GM12878 (cell line): ENCODE measurements at regions not wholly inside any gene's neighbourhood (a gene's known extent, or its start where the extent isn't known, plus 50 kb on each side); places are given as distances from the start of the nearest gene placed in this dataset.
A peak's percentile ranks its signal among the peaks of the same experiment; 100 is the strongest.

Experiments used
- BCLAF1 ChIP-seq: fragments of 450-650 bp; IDR thresholded peaks from 2 replicates; pipeline ENCODE4 v1.6.1; 2017; ENCODE audit warnings: antibody characterized with exemption, mild to moderate bottlenecking, moderate library complexity
- CUX1 ChIP-seq: IDR thresholded peaks from 2 replicates; pipeline ENCODE4 v1.6.1; 2012; ENCODE audit warnings: improper control_type of control experiment, low read depth, low read length; ENCODE audit not compliant: insufficient replicate concordance
- EP300 ChIP-seq, 2 experiments: fragments of 150-350 bp in 1 of 2; IDR thresholded peaks; 2 replicates each; pipeline ENCODE4 v1.6.1; 2011 to 2012; ENCODE audit warnings: low read depth in 2 of 2, low read length in 2 of 2, borderline replicate concordance in 1 of 2, improper control_type of control experiment in 1 of 2, inconsistent platforms in 1 of 2; ENCODE audit not compliant: control insufficient read depth in 1 of 2
- HDGF ChIP-seq: fragments of 450-650 bp; IDR thresholded peaks from 2 replicates; pipeline ENCODE4 v1.6.1; 2016; ENCODE audit warnings: antibody characterized with exemption
- KAT2A ChIP-seq: conservative IDR thresholded peaks from 2 replicates; pipeline ENCODE4 v1.6.1; 2011; ENCODE audit warnings: low read depth, low read length; ENCODE audit not compliant: control insufficient read depth
- NR2C2 ChIP-seq: IDR thresholded peaks from 2 replicates; pipeline ENCODE4 v1.6.1; 2011; ENCODE audit warnings: borderline replicate concordance, low read depth; ENCODE audit not compliant: control insufficient read depth, insufficient read length
- PAX5 ChIP-seq: IDR thresholded peaks from 2 replicates; pipeline ENCODE4 v1.6.1; 2011; ENCODE audit warnings: low read depth, low read length, borderline replicate concordance
- POLR2AphosphoS2 ChIP-seq: IDR thresholded peaks from 2 replicates; pipeline ENCODE4 v1.6.1; 2011; ENCODE audit warnings: low read depth, mild to moderate bottlenecking, low read length, improper control_type of control experiment, moderate library complexity
- RBBP5 ChIP-seq: fragments of 200-600 bp; sonication (generic); conservative IDR thresholded peaks from 2 replicates; pipeline ENCODE4 v1.6.1; 2016
- RELA ChIP-seq: fragments of 450-650 bp; IDR thresholded peaks from 2 replicates; pipeline ENCODE4 v1.8.0; 2014; ENCODE audit warnings: borderline replicate concordance; ENCODE audit not compliant: partially characterized antibody
- SREBF1 ChIP-seq: IDR thresholded peaks from 2 replicates; pipeline ENCODE4 v1.6.1; 2012; ENCODE audit warnings: mild to moderate bottlenecking, low read length
- SUPT20H ChIP-seq: IDR thresholded peaks from 2 replicates; pipeline ENCODE4 v1.6.1; 2011; ENCODE audit warnings: low read depth, mild to moderate bottlenecking, low read length, moderate library complexity, borderline replicate concordance; ENCODE audit not compliant: control insufficient read depth
- USF2 ChIP-seq: IDR thresholded peaks from 2 replicates; pipeline ENCODE4 v1.6.1; 2011; ENCODE audit warnings: low read depth, low read length, improper control_type of control experiment, borderline replicate concordance
- TF ChIP-seq, protein P1 (sequence below): IDR thresholded peaks from 2 replicates; pipeline ENCODE4 v1.6.1; 2012; ENCODE audit warnings: mild to moderate bottlenecking, low read depth, low read length
- TF ChIP-seq, protein P2 (sequence below): IDR thresholded peaks from 2 replicates; pipeline ENCODE4 v1.6.1; 2011; ENCODE audit warnings: low read depth, mild to moderate bottlenecking, low read length, moderate library complexity, borderline replicate concordance; ENCODE audit errors: extremely low read depth

DNA sequence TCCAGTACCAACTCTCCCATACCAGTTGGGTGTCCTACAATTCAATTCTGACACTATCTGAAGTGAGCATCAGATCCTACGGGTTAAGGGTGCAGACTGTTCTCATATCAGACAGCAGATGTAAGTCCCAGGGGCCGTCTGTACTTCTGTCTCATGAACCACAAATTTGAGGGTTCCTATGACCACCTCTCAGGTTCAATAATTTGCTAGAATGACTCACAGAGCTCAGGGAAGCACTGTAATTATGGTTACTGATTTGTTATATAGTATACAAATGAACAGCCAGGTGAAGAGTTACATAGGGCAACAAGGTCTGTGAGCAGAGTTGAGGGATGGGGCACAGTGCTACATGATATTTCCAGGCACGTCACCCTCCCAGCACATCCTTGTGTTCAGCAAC lies 499.1 kb downstream of the DMAC1 start (continued):
- TF ChIP-seq BCLAF1 (no peak), KAT2A (no peak), RBBP5 (no peak), PAX5 (no peak), HDGF (no peak), USF2 (no peak), EP300 (IDR thresholded peaks at IDR 0.05; ENCODE audit: borderline replicate concordance in 1 of 2, control insufficient read depth in 1 of 2, low read depth in 2 of 2, low read length in 2 of 2) (peak; percentile 41 to 59; a peak in 2 of 4 replicates), SUPT20H (no peak), NR2C2 (no peak), CUX1 (no peak), RELA (no peak), POLR2AphosphoS2 (no peak), SREBF1 (no peak)
- TF ChIP-seq, protein P1, sequence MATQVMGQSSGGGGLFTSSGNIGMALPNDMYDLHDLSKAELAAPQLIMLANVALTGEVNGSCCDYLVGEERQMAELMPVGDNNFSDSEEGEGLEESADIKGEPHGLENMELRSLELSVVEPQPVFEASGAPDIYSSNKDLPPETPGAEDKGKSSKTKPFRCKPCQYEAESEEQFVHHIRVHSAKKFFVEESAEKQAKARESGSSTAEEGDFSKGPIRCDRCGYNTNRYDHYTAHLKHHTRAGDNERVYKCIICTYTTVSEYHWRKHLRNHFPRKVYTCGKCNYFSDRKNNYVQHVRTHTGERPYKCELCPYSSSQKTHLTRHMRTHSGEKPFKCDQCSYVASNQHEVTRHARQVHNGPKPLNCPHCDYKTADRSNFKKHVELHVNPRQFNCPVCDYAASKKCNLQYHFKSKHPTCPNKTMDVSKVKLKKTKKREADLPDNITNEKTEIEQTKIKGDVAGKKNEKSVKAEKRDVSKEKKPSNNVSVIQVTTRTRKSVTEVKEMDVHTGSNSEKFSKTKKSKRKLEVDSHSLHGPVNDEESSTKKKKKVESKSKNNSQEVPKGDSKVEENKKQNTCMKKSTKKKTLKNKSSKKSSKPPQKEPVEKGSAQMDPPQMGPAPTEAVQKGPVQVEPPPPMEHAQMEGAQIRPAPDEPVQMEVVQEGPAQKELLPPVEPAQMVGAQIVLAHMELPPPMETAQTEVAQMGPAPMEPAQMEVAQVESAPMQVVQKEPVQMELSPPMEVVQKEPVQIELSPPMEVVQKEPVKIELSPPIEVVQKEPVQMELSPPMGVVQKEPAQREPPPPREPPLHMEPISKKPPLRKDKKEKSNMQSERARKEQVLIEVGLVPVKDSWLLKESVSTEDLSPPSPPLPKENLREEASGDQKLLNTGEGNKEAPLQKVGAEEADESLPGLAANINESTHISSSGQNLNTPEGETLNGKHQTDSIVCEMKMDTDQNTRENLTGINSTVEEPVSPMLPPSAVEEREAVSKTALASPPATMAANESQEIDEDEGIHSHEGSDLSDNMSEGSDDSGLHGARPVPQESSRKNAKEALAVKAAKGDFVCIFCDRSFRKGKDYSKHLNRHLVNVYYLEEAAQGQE = no peak
- TF ChIP-seq, protein P2, sequence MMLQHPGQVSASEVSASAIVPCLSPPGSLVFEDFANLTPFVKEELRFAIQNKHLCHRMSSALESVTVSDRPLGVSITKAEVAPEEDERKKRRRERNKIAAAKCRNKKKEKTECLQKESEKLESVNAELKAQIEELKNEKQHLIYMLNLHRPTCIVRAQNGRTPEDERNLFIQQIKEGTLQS = no peak
